GM12878 (cell line): ENCODE measurements at regions not wholly inside any gene's neighbourhood (a gene's known extent, or its start where the extent isn't known, plus 50 kb on each side); places are given as distances from the start of the nearest gene placed in this dataset.

Experiments used
- ATAC-seq: fragments of 200-7000 bp; cut with Tn5 transposase; 3 replicates; pipeline ENCODE4 v1.9.1; 2020; ENCODE audit warnings: mild to moderate bottlenecking, moderate library complexity
- BruUV-seq: library from RNA; stranded (reverse); fragments of 400-500 nt; replicated peaks from 2 replicates; lab custom pipeline; 2021; lab: Mats Ljungman, UMichigan
- CTCF ChIA-PET: fragments of 300-600 bp; sonication (Branson Sonifier 250); formaldehyde crosslinking; extraction: SDS; loops from one replicate; lab custom pipeline; 2021; ENCODE audit warnings: inconsistent platforms; lab: Yijun Ruan, JAX
- POLR2A ChIA-PET: fragments of 350-600 bp; formaldehyde crosslinking; extraction: SDS; loops from one replicate; lab custom pipeline; 2021; ENCODE audit warnings: inconsistent platforms; lab: Charles Lee
- RAD21 ChIA-PET: fragments of 300-600 bp; sonication (Branson Sonifier 250); formaldehyde crosslinking; loops from one replicate; lab custom pipeline; 2023; ENCODE audit warnings: antibody characterized with exemption; ENCODE audit not compliant: unreplicated experiment; lab: Charles Lee
- SMC1A ChIA-PET: fragments of 300-600 bp; sonication (Branson Sonifier 250); formaldehyde crosslinking; loops from one replicate; lab custom pipeline; 2023; ENCODE audit not compliant: unreplicated experiment, uncharacterized antibody; lab: Charles Lee
- DNase-seq: peaks from one replicate; pipeline ENCODE4 v3.0.0-alpha.2; 2011; ENCODE audit warnings: low read depth, low spot score
- FAIRE-seq: peaks from 3 replicates; lab custom pipeline; 2011; peaks lifted over from hg19 to GRCh38; lab: Jason Lieb, UNC
- H2AFZ ChIP-seq: 2 replicates; pipeline ENCODE4 v1.6.0; 2011; ENCODE audit warnings: low read depth, low read length, control low read depth; ENCODE audit not compliant: control insufficient read depth
- H3K27ac ChIP-seq: 2 replicates; pipeline ENCODE4 v1.5.1; 2011; ENCODE audit warnings: control low read depth; ENCODE audit not compliant: control insufficient read depth, insufficient read depth
- H3K27me3 ChIP-seq, 2 experiments: replicated peaks in 1 of 2; 2 replicates each; pipeline versions ENCODE4 v1.6.0 to v1.6.1; 2011; ENCODE audit warnings: low read length in 1 of 2; ENCODE audit not compliant: control insufficient read depth in 2 of 2, insufficient read depth in 2 of 2
- H3K36me3 ChIP-seq, 2 experiments: 2 replicates each; pipeline ENCODE4 v1.5.1; 2011; ENCODE audit warnings: low read length in 1 of 2; ENCODE audit not compliant: control insufficient read depth in 2 of 2, insufficient read depth in 2 of 2
- H3K4me1 ChIP-seq: 2 replicates; pipeline ENCODE4 v1.6.1; 2011; ENCODE audit warnings: mild to moderate bottlenecking, low read length, moderate library complexity, mixed read lengths; ENCODE audit not compliant: control insufficient read depth, insufficient read depth
- H3K4me2 ChIP-seq: 2 replicates; pipeline ENCODE4 v1.6.0; 2011; ENCODE audit warnings: control low read depth; ENCODE audit not compliant: control insufficient read depth, insufficient read depth
- H3K4me3 ChIP-seq: fragments of 200-600 bp; sonication (generic); 2 replicates; pipeline ENCODE4 v1.5.1; 2016
- H3K79me2 ChIP-seq: 2 replicates; pipeline ENCODE4 v1.6.0; 2011; ENCODE audit warnings: low read length; ENCODE audit not compliant: control insufficient read depth, insufficient read depth
- H3K9ac ChIP-seq: 2 replicates; pipeline ENCODE4 v1.8.0; 2011; ENCODE audit warnings: low read length, control low read depth, mixed read lengths; ENCODE audit not compliant: control insufficient read depth, insufficient read depth
- H3K9me3 ChIP-seq: replicated peaks from 3 replicates; pipeline ENCODE4 v1.5.1; 2011; ENCODE audit warnings: mild to moderate bottlenecking, low read length; ENCODE audit not compliant: control insufficient read depth, insufficient read depth
- H4K20me1 ChIP-seq: 2 replicates; pipeline ENCODE4 v1.6.0; 2011; ENCODE audit not compliant: control insufficient read depth, insufficient read depth
- ATF7 ChIP-seq: fragments of 450-650 bp; IDR thresholded peaks from 2 replicates; pipeline ENCODE4 v1.6.1; 2016; ENCODE audit warnings: low read depth, mild to moderate bottlenecking
- CEBPB ChIP-seq, 2 experiments: fragments of 150-350 bp in 1 of 2; IDR thresholded peaks; 2 replicates each; pipeline ENCODE4 v1.6.1; 2012 to 2014; ENCODE audit warnings: low read depth in 2 of 2, low read length in 2 of 2, borderline replicate concordance in 1 of 2, inconsistent platforms in 1 of 2
- CHD2 ChIP-seq: IDR thresholded peaks from 2 replicates; pipeline ENCODE4 v1.6.1; 2011; ENCODE audit warnings: low read depth, low read length, improper control_type of control experiment, borderline replicate concordance
- EP300 ChIP-seq, 2 experiments: fragments of 150-350 bp in 1 of 2; IDR thresholded peaks; 2 replicates each; pipeline ENCODE4 v1.6.1; 2011 to 2012; ENCODE audit warnings: low read depth in 2 of 2, low read length in 2 of 2, borderline replicate concordance in 1 of 2, improper control_type of control experiment in 1 of 2, inconsistent platforms in 1 of 2; ENCODE audit not compliant: control insufficient read depth in 1 of 2
- FOS ChIP-seq: IDR thresholded peaks from 3 replicates; pipeline ENCODE4 v1.6.1; 2011; ENCODE audit warnings: borderline replicate concordance; ENCODE audit not compliant: insufficient read length; ENCODE audit errors: extremely low read depth
- HDAC2 ChIP-seq: fragments of 200-600 bp; sonication (generic); IDR thresholded peaks from 2 replicates; pipeline ENCODE4 v1.6.1; 2017
- HSF1 ChIP-seq: fragments of 150-350 bp; IDR thresholded peaks from 2 replicates; pipeline ENCODE4 v1.6.1; 2014; ENCODE audit warnings: mild to moderate bottlenecking, low read depth, low read length
- KLF5 ChIP-seq: fragments of 450-650 bp; IDR thresholded peaks from 2 replicates; pipeline ENCODE4 v1.6.1; 2014; ENCODE audit warnings: mild to moderate bottlenecking; ENCODE audit not compliant: partially characterized antibody
- MYC ChIP-seq: IDR thresholded peaks from 2 replicates; pipeline ENCODE4 v1.6.1; 2011; ENCODE audit warnings: mild to moderate bottlenecking, low read length, moderate library complexity, inconsistent platforms; ENCODE audit not compliant: insufficient read depth, insufficient replicate concordance, insufficient read length, severe bottlenecking
- NBN ChIP-seq: fragments of 450-650 bp; IDR thresholded peaks from 2 replicates; pipeline ENCODE4 v1.6.1; 2016
- NR2C1 ChIP-seq: fragments of 450-650 bp; IDR thresholded peaks from 2 replicates; pipeline ENCODE4 v1.6.1; 2017; ENCODE audit warnings: antibody characterized with exemption, mild to moderate bottlenecking, moderate library complexity
- PAX5 ChIP-seq: IDR thresholded peaks from 2 replicates; pipeline ENCODE4 v1.6.1; 2011; ENCODE audit warnings: low read depth, low read length, borderline replicate concordance
- PAX8 ChIP-seq: fragments of 450-650 bp; IDR thresholded peaks from 2 replicates; pipeline ENCODE4 v1.6.1; 2017; ENCODE audit warnings: mild to moderate bottlenecking, moderate library complexity
- PML ChIP-seq: IDR thresholded peaks from 2 replicates; pipeline ENCODE4 v1.6.1; 2012; ENCODE audit warnings: low read length, inconsistent platforms
- RAD51 ChIP-seq: fragments of 450-650 bp; IDR thresholded peaks from 2 replicates; pipeline ENCODE4 v1.6.1; 2016; ENCODE audit warnings: moderate library complexity, mild to moderate bottlenecking, inconsistent platforms
- SMARCA5 ChIP-seq: fragments of 450-650 bp; IDR thresholded peaks from 2 replicates; pipeline ENCODE4 v1.6.1; 2017; ENCODE audit warnings: mild to moderate bottlenecking
- SMC3 ChIP-seq: IDR thresholded peaks from 2 replicates; pipeline ENCODE4 v1.6.1; 2011; ENCODE audit warnings: low read length, improper control_type of control experiment, borderline replicate concordance
- TAF1 ChIP-seq: IDR thresholded peaks from 2 replicates; pipeline ENCODE4 v1.6.1; 2011; ENCODE audit warnings: mild to moderate bottlenecking, low read depth, low read length, borderline replicate concordance
- TARDBP ChIP-seq: IDR thresholded peaks from 2 replicates; pipeline ENCODE4 v1.6.1; 2016; ENCODE audit warnings: borderline replicate concordance
- TCF12 ChIP-seq: IDR thresholded peaks from 2 replicates; pipeline ENCODE4 v1.6.1; 2011; ENCODE audit warnings: low read depth, mild to moderate bottlenecking, low read length
- ZNF207 ChIP-seq: fragments of 450-650 bp; IDR thresholded peaks from 2 replicates; pipeline ENCODE4 v1.6.1; 2014; ENCODE audit warnings: antibody characterized with exemption, mild to moderate bottlenecking, borderline replicate concordance
- ZSCAN29 ChIP-seq: fragments of 450-650 bp; IDR thresholded peaks from 2 replicates; pipeline ENCODE4 v1.6.1; 2017; ENCODE audit warnings: mild to moderate bottlenecking, moderate library complexity
- WGBS: methylation state at CpG from one replicate; pipeline ENCODE4 v1.1.6; 2016; ENCODE audit warnings: low lambda C conversion rate; ENCODE audit not compliant: insufficient replicate concordance, insufficient coverage; ENCODE audit errors: missing lambda C conversion rate; 5-methylcytosine and 5-hydroxymethylcytosine counted together
- in situ Hi-C: fragments of 300-500 bp; cut with MboI; formaldehyde crosslinking; loops from 9 replicates; pipeline ENCODE4 v1.14.3; 2018; ENCODE audit warnings: mixed read lengths
- intact Hi-C: fragments of 100-400 bp; cut with micrococcal nuclease; formaldehyde crosslinking; loops from one replicate; pipeline ENCODE4 v1.14.2; 2022; ENCODE audit not compliant: unreplicated experiment

GRCh38 chr14:101026341-101026740, 122.8 kb upstream of the RTL1 start:
- ATAC-seq (no peak), FAIRE-seq (no peak), DNase-seq (no peak)
- H3K9me3 ChIP-seq: no peaks in the 10 kb centered on the region; the same call in 2 of the 3 replicates
- H2AFZ ChIP-seq: no peak overlapping the region
- no peak overlapping the region for H3K9ac ChIP-seq
- intact Hi-C loops (no loop called here), in situ Hi-C loops (no loop called here)
- no peaks in the 10 kb centered on the region for H4K20me1 ChIP-seq
- no peaks in the 10 kb centered on the region for H3K79me2 ChIP-seq
- ChIA-PET SMC1A (no interaction called here), CTCF (no interaction called here), RAD21 (no interaction called here), POLR2A (no interaction called here)
- TF ChIP-seq FOS (no peak), ATF7 (no peak), CEBPB (IDR thresholded peaks at IDR 0.05; ENCODE audit: borderline replicate concordance in 1 of 2, low read depth in 2 of 2, low read length in 2 of 2) (no peak), PAX8 (no peak), HDAC2 (no peak)
- H3K27me3 ChIP-seq: no peaks in the 10 kb centered on the region
- H3K27ac ChIP-seq: no peak overlapping the region
- no peaks in the 10 kb centered on the region for H3K36me3 ChIP-seq
- H3K4me2 ChIP-seq: no peak overlapping the region
- no peak overlapping the region for H3K4me3 ChIP-seq
- WGBS: 42% methylated on average over 7 of the region's 7 CpGs
- no TSS peak for BruUV-seq
- no peaks in the 10 kb centered on the region for H3K4me1 ChIP-seq

GRCh38 chr14:101027291-101027690, 123.8 kb upstream of the RTL1 start:
- WGBS: 27% methylated on average over 10 of the region's 10 CpGs

More at GRCh38 chr14:101027291-101027690, 123.8 kb upstream of the RTL1 start:
- no peak overlapping the region for H3K9ac ChIP-seq
- intact Hi-C loops: no loop called here
- SMC1A ChIA-PET: no interaction called here
- CTCF ChIA-PET: no interaction called here
- TF ChIP-seq SMARCA5: no peak
- no peak for TF ChIP-seq CHD2
- no peak for TF ChIP-seq SMC3
- no peak for TF ChIP-seq KLF5
- no peak for TF ChIP-seq MYC
- no peak for TF ChIP-seq NBN
- TF ChIP-seq TARDBP: no peak
- TF ChIP-seq PAX5: no peak
- no peak for TF ChIP-seq ZSCAN29
- no peak for TF ChIP-seq NR2C1
- no peak for TF ChIP-seq RAD51
- TF ChIP-seq EP300 (IDR thresholded peaks at IDR 0.05; ENCODE audit: borderline replicate concordance in 1 of 2, control insufficient read depth in 1 of 2, low read depth in 2 of 2, low read length in 2 of 2): no peak
- TF ChIP-seq TCF12: no peak
- no peak for TF ChIP-seq ZNF207
- TF ChIP-seq PML: no peak
- no peak for TF ChIP-seq TAF1
- no peak for TF ChIP-seq HSF1
- TF ChIP-seq, all 136 proteins: peak for 0
- Histone ChIP-seq H3K9me3 (no peaks in the 10 kb centered on the region), H3K4me1 (no peaks in the 10 kb centered on the region), H3K79me2 (no peaks in the 10 kb centered on the region), H4K20me1 (no peaks in the 10 kb centered on the region), H2AFZ (no peak overlapping the region), H3K36me3 (no peaks in the 10 kb centered on the region), H3K4me3 (no peak overlapping the region), H3K27me3 (no peaks in the 10 kb centered on the region), H3K4me2 (no peak overlapping the region), H3K27ac (no peak overlapping the region)
- POLR2A ChIA-PET: no interaction called here
- no TSS peak for BruUV-seq
- RAD21 ChIA-PET: no interaction called here
- in situ Hi-C loops: no loop called here
- no peak for ATAC-seq
- no peak for FAIRE-seq
- DNase-seq: no peak
